GM23338 (cell line): ENCODE measurements at regions not wholly inside any gene's neighbourhood (a gene's known extent, or its start where the extent isn't known, plus 50 kb on each side); places are given as distances from the start of the nearest gene placed in this dataset.

ENCODE experiments used
- ATAC-seq: fragments of 200-7000 bp; cut with Tn5 transposase; 3 replicates; pipeline ENCODE4 v1.9.1; 2020
- DNase-seq: peaks from one replicate; pipeline ENCODE4 v3.0.0-alpha.2; 2015; ENCODE audit warnings: low spot score
- H2AFZ ChIP-seq: fragments of 200-600 bp; sonication (generic); 2 replicates; pipeline ENCODE4 v1.8.0; 2016; ENCODE audit warnings: antibody characterized with exemption, mild to moderate bottlenecking, moderate library complexity
- H3F3A ChIP-seq: fragments of 200-600 bp; sonication (generic); replicated peaks from 2 replicates; pipeline ENCODE4 v1.8.0; 2017; ENCODE audit warnings: antibody characterized with exemption, mixed run types, low read depth
- H3K27ac ChIP-seq: fragments of 200-600 bp; sonication (generic); 2 replicates; pipeline ENCODE4 v1.6.1; 2016; ENCODE audit warnings: low read depth
- H3K27me3 ChIP-seq: fragments of 200-600 bp; sonication (generic); 2 replicates; pipeline ENCODE4 v1.8.0; 2016; ENCODE audit warnings: mild to moderate bottlenecking, mixed run types, moderate library complexity; ENCODE audit not compliant: insufficient read depth
- H3K36me3 ChIP-seq: fragments of 200-600 bp; sonication (generic); 2 replicates; pipeline ENCODE4 v1.8.0; 2016; ENCODE audit warnings: mild to moderate bottlenecking; ENCODE audit not compliant: insufficient read depth
- H3K4me1 ChIP-seq: fragments of 200-600 bp; sonication (generic); 2 replicates; pipeline ENCODE4 v1.8.0; 2016; ENCODE audit warnings: mild to moderate bottlenecking, moderate library complexity; ENCODE audit not compliant: insufficient read depth
- H3K4me2 ChIP-seq: fragments of 200-600 bp; sonication (generic); 2 replicates; pipeline ENCODE4 v1.7.1; 2017; ENCODE audit warnings: mixed run types
- H3K4me3 ChIP-seq: fragments of 200-600 bp; sonication (generic); 2 replicates; pipeline ENCODE4 v1.6.1; 2016; ENCODE audit warnings: mixed run types
- H3K79me2 ChIP-seq: fragments of 200-600 bp; sonication (generic); replicated peaks from 2 replicates; pipeline ENCODE4 v1.8.0; 2017; ENCODE audit warnings: mild to moderate bottlenecking; ENCODE audit not compliant: insufficient read depth
- H3K9me2 ChIP-seq: fragments of 200-600 bp; sonication (generic); 2 replicates; pipeline ENCODE4 v1.8.0; 2017; ENCODE audit not compliant: insufficient read depth
- H4K20me1 ChIP-seq: fragments of 200-600 bp; sonication (generic); replicated peaks from 2 replicates; pipeline ENCODE4 v1.8.0; 2017; ENCODE audit warnings: mild to moderate bottlenecking; ENCODE audit not compliant: insufficient read depth
- H3K27ac Mint-ChIP-seq: 2 replicates; pipeline ENCODE4 v1.8.0; 2020; ENCODE audit warnings: inconsistent platforms, mild to moderate bottlenecking, moderate library complexity, mixed read lengths
- H3K27me3 Mint-ChIP-seq: 3 replicates; pipeline ENCODE4 v1.8.0; 2022; ENCODE audit warnings: low read depth, mild to moderate bottlenecking, moderate library complexity, mixed read lengths, inconsistent platforms; ENCODE audit not compliant: insufficient read depth, poor library complexity
- H3K36me3 Mint-ChIP-seq: 3 replicates; pipeline ENCODE4 v1.8.0; 2021; ENCODE audit warnings: low read depth, mild to moderate bottlenecking, inconsistent platforms, moderate library complexity, mixed read lengths
- H3K4me1 Mint-ChIP-seq: 3 replicates; pipeline ENCODE4 v1.8.0; 2020; ENCODE audit warnings: mild to moderate bottlenecking, inconsistent platforms, mixed read lengths
- H3K4me3 Mint-ChIP-seq: 3 replicates; pipeline ENCODE4 v1.8.0; 2021; ENCODE audit warnings: moderate library complexity, mild to moderate bottlenecking, inconsistent platforms, mixed read lengths
- H3K9me3 Mint-ChIP-seq: 3 replicates; pipeline ENCODE4 v1.8.0; 2020; ENCODE audit warnings: moderate library complexity, mild to moderate bottlenecking, inconsistent platforms, mixed read lengths
- EZH2phosphoT487 ChIP-seq: fragments of 200-600 bp; sonication (generic); IDR thresholded peaks from one replicate; pipeline ENCODE4 v1.8.1; 2018; ENCODE audit warnings: antibody characterized with exemption; ENCODE audit not compliant: unreplicated experiment
- NANOG ChIP-seq: IDR thresholded peaks from 2 replicates; pipeline ENCODE4 v1.6.1; 2016; ENCODE audit warnings: antibody characterized with exemption, borderline replicate concordance
- STAT1 ChIP-seq: IDR thresholded peaks from one replicate; pipeline ENCODE4 v1.6.1; 2016; ENCODE audit warnings: antibody characterized with exemption; ENCODE audit not compliant: unreplicated experiment
- ZNF114 ChIP-seq: fragments of 250-450 bp; sonication (Bioruptor Pico); IDR thresholded peaks from 2 replicates; pipeline ENCODE4 v1.5.0; 2020; ENCODE audit warnings: mild to moderate bottlenecking, moderate library complexity
- ZNF331 ChIP-seq: fragments of 250-450 bp; sonication (Bioruptor Pico); IDR thresholded peaks from 2 replicates; pipeline ENCODE4 v1.5.0; 2020; ENCODE audit warnings: low read depth, mild to moderate bottlenecking, moderate library complexity
- TF ChIP-seq, protein P1 (sequence below): fragments of 250-450 bp; sonication (Bioruptor Pico); IDR thresholded peaks from 2 replicates; pipeline ENCODE4 v1.5.0; 2020; ENCODE audit warnings: mild to moderate bottlenecking, moderate library complexity
- TF ChIP-seq, protein P2 (sequence below), 2 experiments: fragments of 200-600 bp in 1 of 2; sonication (generic) in 1 of 2; conservative IDR thresholded peaks; 2 replicates each; pipeline versions ENCODE4 v1.5.1 to v1.6.1; 2016 to 2017; ENCODE audit warnings: antibody characterized with exemption in 2 of 2, low read depth in 2 of 2, mild to moderate bottlenecking in 2 of 2, moderate library complexity in 1 of 2

DNA sequence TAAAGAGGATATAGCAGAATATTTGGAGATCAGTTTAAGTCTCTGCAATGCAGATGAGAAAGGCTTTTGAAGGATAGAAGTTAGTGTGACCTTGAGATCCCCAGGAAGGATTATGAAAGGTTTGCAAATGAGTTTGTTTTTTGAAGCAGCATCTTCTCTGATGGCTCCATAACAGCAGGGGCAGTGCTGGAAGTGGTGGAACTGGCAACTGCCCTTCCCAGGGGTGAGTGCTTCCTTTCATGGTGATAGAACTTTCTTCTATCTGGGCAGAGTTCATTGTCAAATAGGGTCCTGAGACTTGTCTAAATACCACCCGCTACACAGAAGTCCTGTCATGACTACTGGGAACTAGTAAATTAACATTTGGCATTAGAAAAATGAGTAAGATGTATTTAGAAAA is 314.2 kb upstream of the MCTP2 start:
- Histone ChIP-seq H3K4me1 (peaks cover 27% of the 10 kb centered on the region), H3K4me3 (no peak overlapping the region), H3K4me2 (no peak overlapping the region; the same call in 1 of the 2 replicates), H4K20me1 (no peaks in the 10 kb centered on the region), H3K9me2 (no peaks in the 10 kb centered on the region), H3K36me3 (no peaks in the 10 kb centered on the region), H3F3A (no peaks in the 10 kb centered on the region), H3K27ac (no peak overlapping the region), H3K27me3 (no peaks in the 10 kb centered on the region), H3K79me2 (no peaks in the 10 kb centered on the region), H2AFZ (no peak overlapping the region)
- peak; percentile 23 for DNase-seq
- Mint-ChIP-seq H3K36me3 (no peaks in the 10 kb centered on the region), H3K9me3 (peaks cover 3% of the 10 kb centered on the region; the same call in 1 of the 3 replicates), H3K27me3 (no peaks in the 10 kb centered on the region), H3K27ac (no peak overlapping the region), H3K4me3 (no peak overlapping the region), H3K4me1 (peaks cover 22% of the 10 kb centered on the region)
- ATAC-seq, result no peak; the same call in 2 of the 3 replicates
- TF ChIP-seq, protein P1, sequence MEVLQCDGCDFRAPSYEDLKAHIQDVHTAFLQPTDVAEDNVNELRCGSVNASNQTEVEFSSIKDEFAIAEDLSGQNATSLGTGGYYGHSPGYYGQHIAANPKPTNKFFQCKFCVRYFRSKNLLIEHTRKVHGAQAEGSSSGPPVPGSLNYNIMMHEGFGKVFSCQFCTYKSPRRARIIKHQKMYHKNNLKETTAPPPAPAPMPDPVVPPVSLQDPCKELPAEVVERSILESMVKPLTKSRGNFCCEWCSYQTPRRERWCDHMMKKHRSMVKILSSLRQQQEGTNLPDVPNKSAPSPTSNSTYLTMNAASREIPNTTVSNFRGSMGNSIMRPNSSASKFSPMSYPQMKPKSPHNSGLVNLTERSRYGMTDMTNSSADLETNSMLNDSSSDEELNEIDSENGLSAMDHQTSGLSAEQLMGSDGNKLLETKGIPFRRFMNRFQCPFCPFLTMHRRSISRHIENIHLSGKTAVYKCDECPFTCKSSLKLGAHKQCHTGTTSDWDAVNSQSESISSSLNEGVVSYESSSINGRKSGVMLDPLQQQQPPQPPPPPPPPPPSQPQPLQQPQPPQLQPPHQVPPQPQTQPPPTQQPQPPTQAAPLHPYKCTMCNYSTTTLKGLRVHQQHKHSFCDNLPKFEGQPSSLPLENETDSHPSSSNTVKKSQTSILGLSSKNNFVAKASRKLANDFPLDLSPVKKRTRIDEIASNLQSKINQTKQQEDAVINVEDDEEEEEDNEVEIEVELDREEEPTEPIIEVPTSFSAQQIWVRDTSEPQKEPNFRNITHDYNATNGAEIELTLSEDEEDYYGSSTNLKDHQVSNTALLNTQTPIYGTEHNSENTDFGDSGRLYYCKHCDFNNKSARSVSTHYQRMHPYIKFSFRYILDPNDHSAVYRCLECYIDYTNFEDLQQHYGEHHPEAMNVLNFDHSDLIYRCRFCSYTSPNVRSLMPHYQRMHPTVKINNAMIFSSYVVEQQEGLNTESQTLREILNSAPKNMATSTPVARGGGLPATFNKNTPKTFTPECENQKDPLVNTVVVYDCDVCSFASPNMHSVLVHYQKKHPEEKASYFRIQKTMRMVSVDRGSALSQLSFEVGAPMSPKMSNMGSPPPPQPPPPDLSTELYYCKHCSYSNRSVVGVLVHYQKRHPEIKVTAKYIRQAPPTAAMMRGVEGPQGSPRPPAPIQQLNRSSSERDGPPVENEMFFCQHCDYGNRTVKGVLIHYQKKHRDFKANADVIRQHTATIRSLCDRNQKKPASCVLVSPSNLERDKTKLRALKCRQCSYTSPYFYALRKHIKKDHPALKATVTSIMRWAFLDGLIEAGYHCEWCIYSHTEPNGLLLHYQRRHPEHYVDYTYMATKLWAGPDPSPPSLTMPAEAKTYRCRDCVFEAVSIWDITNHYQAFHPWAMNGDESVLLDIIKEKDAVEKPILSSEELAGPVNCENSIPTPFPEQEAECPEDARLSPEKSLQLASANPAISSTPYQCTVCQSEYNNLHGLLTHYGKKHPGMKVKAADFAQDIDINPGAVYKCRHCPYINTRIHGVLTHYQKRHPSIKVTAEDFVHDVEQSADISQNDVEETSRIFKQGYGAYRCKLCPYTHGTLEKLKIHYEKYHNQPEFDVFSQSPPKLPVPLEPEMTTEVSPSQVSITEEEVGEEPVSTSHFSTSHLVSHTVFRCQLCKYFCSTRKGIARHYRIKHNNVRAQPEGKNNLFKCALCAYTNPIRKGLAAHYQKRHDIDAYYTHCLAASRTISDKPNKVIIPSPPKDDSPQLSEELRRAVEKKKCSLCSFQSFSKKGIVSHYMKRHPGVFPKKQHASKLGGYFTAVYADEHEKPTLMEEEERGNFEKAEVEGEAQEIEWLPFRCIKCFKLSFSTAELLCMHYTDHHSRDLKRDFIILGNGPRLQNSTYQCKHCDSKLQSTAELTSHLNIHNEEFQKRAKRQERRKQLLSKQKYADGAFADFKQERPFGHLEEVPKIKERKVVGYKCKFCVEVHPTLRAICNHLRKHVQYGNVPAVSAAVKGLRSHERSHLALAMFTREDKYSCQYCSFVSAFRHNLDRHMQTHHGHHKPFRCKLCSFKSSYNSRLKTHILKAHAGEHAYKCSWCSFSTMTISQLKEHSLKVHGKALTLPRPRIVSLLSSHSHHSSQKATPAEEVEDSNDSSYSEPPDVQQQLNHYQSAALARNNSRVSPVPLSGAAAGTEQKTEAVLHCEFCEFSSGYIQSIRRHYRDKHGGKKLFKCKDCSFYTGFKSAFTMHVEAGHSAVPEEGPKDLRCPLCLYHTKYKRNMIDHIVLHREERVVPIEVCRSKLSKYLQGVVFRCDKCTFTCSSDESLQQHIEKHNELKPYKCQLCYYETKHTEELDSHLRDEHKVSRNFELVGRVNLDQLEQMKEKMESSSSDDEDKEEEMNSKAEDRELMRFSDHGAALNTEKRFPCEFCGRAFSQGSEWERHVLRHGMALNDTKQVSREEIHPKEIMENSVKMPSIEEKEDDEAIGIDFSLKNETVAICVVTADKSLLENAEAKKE (CRISPR knock-in tag), result 0 out of 2 replicates have a peak, but pooled peaks have one; percentile 22
- TF ChIP-seq NANOG, result no peak

DNA sequence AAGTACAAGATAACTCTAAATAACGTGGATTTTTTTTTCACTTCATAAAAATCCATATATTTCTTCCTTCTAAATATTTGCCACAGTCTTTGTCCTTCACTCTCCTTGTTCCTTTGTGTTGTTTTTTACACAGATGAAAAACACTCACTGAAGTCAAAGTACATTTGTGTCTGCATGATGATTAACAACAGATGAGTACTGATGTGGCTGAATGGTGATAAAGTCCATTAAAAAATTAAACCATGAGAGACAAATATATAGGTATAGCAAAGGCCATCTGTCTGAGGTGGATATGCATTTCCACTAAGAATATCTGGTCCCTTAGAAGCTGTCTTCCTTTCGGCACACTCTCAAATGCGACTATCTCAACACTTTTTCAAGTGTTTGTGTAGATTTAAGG is 317.5 kb upstream of the MCTP2 start:
- H3K4me1 ChIP-seq, result peaks cover 21% of the 10 kb centered on the region
- H3K4me3 ChIP-seq, result no peak overlapping the region
- ATAC-seq (no peak), DNase-seq (no peak)
- no peaks in the 10 kb centered on the region for H3F3A ChIP-seq
- no peaks in the 10 kb centered on the region for H4K20me1 ChIP-seq
- H3K4me2 ChIP-seq, result no peak overlapping the region
- no peak overlapping the region for H3K27ac Mint-ChIP-seq
- no peaks in the 10 kb centered on the region for H3K36me3 ChIP-seq
- no peak overlapping the region for H3K4me3 Mint-ChIP-seq
- no peaks in the 10 kb centered on the region for H3K27me3 Mint-ChIP-seq
- H3K27me3 ChIP-seq, result no peaks in the 10 kb centered on the region
- H2AFZ ChIP-seq, result no peak overlapping the region
- no peaks in the 10 kb centered on the region for H3K79me2 ChIP-seq
- H3K9me3 Mint-ChIP-seq, result no peaks in the 10 kb centered on the region
- H3K9me2 ChIP-seq, result no peaks in the 10 kb centered on the region
- peaks cover 15% of the 10 kb centered on the region for H3K4me1 Mint-ChIP-seq
- no peaks in the 10 kb centered on the region for H3K36me3 Mint-ChIP-seq
- no peak for TF ChIP-seq ZNF114 (CRISPR knock-in tag)
- no peak for TF ChIP-seq STAT1
- TF ChIP-seq ZNF331, result no peak
- TF ChIP-seq EZH2phosphoT487, result no peak
- TF ChIP-seq, protein P2, sequence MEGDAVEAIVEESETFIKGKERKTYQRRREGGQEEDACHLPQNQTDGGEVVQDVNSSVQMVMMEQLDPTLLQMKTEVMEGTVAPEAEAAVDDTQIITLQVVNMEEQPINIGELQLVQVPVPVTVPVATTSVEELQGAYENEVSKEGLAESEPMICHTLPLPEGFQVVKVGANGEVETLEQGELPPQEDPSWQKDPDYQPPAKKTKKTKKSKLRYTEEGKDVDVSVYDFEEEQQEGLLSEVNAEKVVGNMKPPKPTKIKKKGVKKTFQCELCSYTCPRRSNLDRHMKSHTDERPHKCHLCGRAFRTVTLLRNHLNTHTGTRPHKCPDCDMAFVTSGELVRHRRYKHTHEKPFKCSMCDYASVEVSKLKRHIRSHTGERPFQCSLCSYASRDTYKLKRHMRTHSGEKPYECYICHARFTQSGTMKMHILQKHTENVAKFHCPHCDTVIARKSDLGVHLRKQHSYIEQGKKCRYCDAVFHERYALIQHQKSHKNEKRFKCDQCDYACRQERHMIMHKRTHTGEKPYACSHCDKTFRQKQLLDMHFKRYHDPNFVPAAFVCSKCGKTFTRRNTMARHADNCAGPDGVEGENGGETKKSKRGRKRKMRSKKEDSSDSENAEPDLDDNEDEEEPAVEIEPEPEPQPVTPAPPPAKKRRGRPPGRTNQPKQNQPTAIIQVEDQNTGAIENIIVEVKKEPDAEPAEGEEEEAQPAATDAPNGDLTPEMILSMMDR (conservative IDR thresholded peaks at IDR 0.05; ENCODE audit: low read depth in 2 of 2), result no peak
- H3K27ac ChIP-seq, result no peak overlapping the region
